Keratinocyte (primary cell): ENCODE measurements at regions not wholly inside any gene's neighbourhood (a gene's known extent, or its start where the extent isn't known, plus 50 kb on each side); places are given as distances from the start of the nearest gene placed in this dataset.

Experiments
- EZH2 ChIP-seq: IDR thresholded peaks from one replicate; pipeline ENCODE4 v1.6.1; 2012; ENCODE audit warnings: inconsistent platforms, mild to moderate bottlenecking, low read length, moderate library complexity
- TF ChIP-seq, protein P1 (sequence below), 3 experiments: IDR thresholded peaks in 1 of 3; conservative IDR thresholded peaks in 1 of 3; optimal IDR thresholded peaks in 1 of 3; 2 replicates in 2 of 3; 3 replicates in 1 of 3; pipeline versions ENCODE3 to v1.5.1; 2011; ENCODE audit warnings: low read length in 3 of 3, mild to moderate bottlenecking in 3 of 3, moderate library complexity in 2 of 3, control low read depth in 1 of 3, inconsistent platforms in 1 of 3; ENCODE audit not compliant: insufficient read depth in 2 of 3; ENCODE audit errors: extremely low read depth in 1 of 3

- TF ChIP-seq, protein P1, sequence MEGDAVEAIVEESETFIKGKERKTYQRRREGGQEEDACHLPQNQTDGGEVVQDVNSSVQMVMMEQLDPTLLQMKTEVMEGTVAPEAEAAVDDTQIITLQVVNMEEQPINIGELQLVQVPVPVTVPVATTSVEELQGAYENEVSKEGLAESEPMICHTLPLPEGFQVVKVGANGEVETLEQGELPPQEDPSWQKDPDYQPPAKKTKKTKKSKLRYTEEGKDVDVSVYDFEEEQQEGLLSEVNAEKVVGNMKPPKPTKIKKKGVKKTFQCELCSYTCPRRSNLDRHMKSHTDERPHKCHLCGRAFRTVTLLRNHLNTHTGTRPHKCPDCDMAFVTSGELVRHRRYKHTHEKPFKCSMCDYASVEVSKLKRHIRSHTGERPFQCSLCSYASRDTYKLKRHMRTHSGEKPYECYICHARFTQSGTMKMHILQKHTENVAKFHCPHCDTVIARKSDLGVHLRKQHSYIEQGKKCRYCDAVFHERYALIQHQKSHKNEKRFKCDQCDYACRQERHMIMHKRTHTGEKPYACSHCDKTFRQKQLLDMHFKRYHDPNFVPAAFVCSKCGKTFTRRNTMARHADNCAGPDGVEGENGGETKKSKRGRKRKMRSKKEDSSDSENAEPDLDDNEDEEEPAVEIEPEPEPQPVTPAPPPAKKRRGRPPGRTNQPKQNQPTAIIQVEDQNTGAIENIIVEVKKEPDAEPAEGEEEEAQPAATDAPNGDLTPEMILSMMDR (optimal IDR thresholded peaks at IDR 0.05 in 1 of 3, IDR thresholded peaks at IDR 0.05 in 1 of 3, conservative IDR thresholded peaks at IDR 0.05 in 1 of 3; ENCODE audit: extremely low read depth in 1 of 3, insufficient read depth in 2 of 3, low read length in 3 of 3): no peak
- TF ChIP-seq EZH2: no peak
Observed at GRCh38 chr6:25137916-25138232, 141.3 kb upstream of the CARMIL1 start.
